Suprapubic skin (tissue), 3 donors: ENCODE measurements at regions not wholly inside any gene's neighbourhood (a gene's known extent, or its start where the extent isn't known, plus 50 kb on each side); places are given as distances from the start of the nearest gene placed in this dataset.

Experiments
- CTCF ChIP-seq, 2 donors: fragments of 200-600 bp in 1 of 2; fragments of 450-650 bp in 1 of 2; sonication (generic) in 1 of 2; IDR thresholded peaks; one replicate each; pipeline ENCODE4 v1.5.1; 2016 to 2019; ENCODE audit warnings: antibody characterized with exemption in 2 of 2, mild to moderate bottlenecking in 1 of 2, moderate library complexity in 1 of 2
- EP300 ChIP-seq: sonication (generic); formaldehyde crosslinking; IDR thresholded peaks from one replicate; pipeline ENCODE4 v1.6.1; 2017; ENCODE audit warnings: antibody characterized with exemption

GRCh38 chr19:28691683-28692082 lies 521.3 kb downstream of the UQCRFS1 start:
- TF ChIP-seq CTCF (IDR thresholded peaks at IDR 0.05): no peak
- no peak for TF ChIP-seq EP300
